ENCODE measurements at regions not wholly inside any gene's neighbourhood (a gene's known extent, or its start where the extent isn't known, plus 50 kb on each side); places are given as distances from the start of the nearest gene placed in this dataset.
"Not testable (repeated sequence)": the region's sequence is repeated elsewhere in the genome, so short reads cannot be mapped to it uniquely, and the experiment has no call there.

- no peak for DNase-seq (ENCODE audit: low read depth in 2 of 2)
Observed at GRCh38 chr9:31848505-31849285, 535.7 kb upstream of the ACO1 start.

GRCh38 chr9:31854187-31854586 is 530.3 kb upstream of the ACO1 start:
- DNase-seq (ENCODE audit: low read depth in 2 of 2): no peak

GRCh38 chr9:31868830-31869229 is 515.6 kb upstream of the ACO1 start:
- DNase-seq (ENCODE audit: low read depth in 2 of 2): no peak

- no peak for DNase-seq (ENCODE audit: low read depth in 2 of 2)
Observed at GRCh38 chr9:31870276-31870675, 514.2 kb upstream of the ACO1 start.

GRCh38 chr9:31873722-31874121 is 510.7 kb upstream of the ACO1 start:
- no peak for DNase-seq (ENCODE audit: low read depth in 2 of 2)

- DNase-seq (ENCODE audit: low read depth in 2 of 2): no peak
Observed at GRCh38 chr9:31894008-31894407, 490.4 kb upstream of the ACO1 start.

GRCh38 chr9:31908158-31908890 is 476.1 kb upstream of the ACO1 start:
- no peak for DNase-seq (ENCODE audit: low read depth in 2 of 2)

GRCh38 chr9:31908891-31909480 is 475.5 kb upstream of the ACO1 start:
- DNase-seq (ENCODE audit: low read depth in 2 of 2): no peak

- DNase-seq (ENCODE audit: low read depth in 2 of 2): no peak
Observed at GRCh38 chr9:31912636-31913035, 471.8 kb upstream of the ACO1 start.

GRCh38 chr9:31916591-31917241 is 467.7 kb upstream of the ACO1 start:
- DNase-seq (ENCODE audit: low read depth in 2 of 2): no peak

GRCh38 chr9:31937737-31938136 is 446.7 kb upstream of the ACO1 start:
- DNase-seq (ENCODE audit: low read depth in 2 of 2): not testable (repeated sequence)

- no peak for DNase-seq (ENCODE audit: low read depth in 2 of 2)
Observed at GRCh38 chr9:31950756-31951155, 433.7 kb upstream of the ACO1 start.

- no peak for DNase-seq (ENCODE audit: low read depth in 2 of 2)
Observed at GRCh38 chr9:31958572-31958971, 425.9 kb upstream of the ACO1 start.

GRCh38 chr9:31969552-31969951 is 414.9 kb upstream of the ACO1 start:
- no peak for DNase-seq (ENCODE audit: low read depth in 2 of 2)

GRCh38 chr9:31983895-31984294 is 400.5 kb upstream of the ACO1 start:
- no peak for DNase-seq (ENCODE audit: low read depth in 2 of 2)

- no peak for DNase-seq (ENCODE audit: low read depth in 2 of 2)
Observed at GRCh38 chr9:31996331-31996730, 388.1 kb upstream of the ACO1 start.

GRCh38 chr9:32004431-32005076 is 379.9 kb upstream of the ACO1 start:
- DNase-seq (ENCODE audit: low read depth in 2 of 2): no peak

- no peak for DNase-seq (ENCODE audit: low read depth in 2 of 2)
Observed at GRCh38 chr9:32010322-32010721, 374.1 kb upstream of the ACO1 start.

GRCh38 chr9:32011049-32011448 is 373.4 kb upstream of the ACO1 start:
- DNase-seq (ENCODE audit: low read depth in 2 of 2): no peak

GRCh38 chr9:32015795-32016194 is 368.6 kb upstream of the ACO1 start:
- DNase-seq (ENCODE audit: low read depth in 2 of 2): no peak

GRCh38 chr9:32045513-32045912 is 338.9 kb upstream of the ACO1 start:
- DNase-seq (ENCODE audit: low read depth in 2 of 2): no peak

GRCh38 chr9:32067261-32067660 is 317.2 kb upstream of the ACO1 start:
- no peak for DNase-seq (ENCODE audit: low read depth in 2 of 2)
